ENCODE measurements at regions not wholly inside any gene's neighbourhood (a gene's known extent, or its start where the extent isn't known, plus 50 kb on each side); places are given as distances from the start of the nearest gene placed in this dataset.
A peak's percentile ranks its signal among the peaks of the same experiment; 100 is the strongest.

- H3K27ac Mint-ChIP-seq, result no peak overlapping the region
- DNase-seq (no peak), ATAC-seq (replicated peaks) (no peak)
- peaks cover 3 to 4% of the 10 kb centered on the region in 2 donors for H3K36me3 Mint-ChIP-seq
- no peaks in the 10 kb centered on the region for H3K27me3 Mint-ChIP-seq
- H3K4me1 Mint-ChIP-seq, result peaks cover 18 to 34% of the 10 kb centered on the region in 2 donors
- no peak overlapping the region for H3K4me3 Mint-ChIP-seq
- peaks cover 5 to 8% of the 10 kb centered on the region in 2 donors for H3K9me3 Mint-ChIP-seq
Measured at GRCh38 chr10:4050061-4050460, 265.1 kb upstream of the KLF6 start.

GRCh38 chr10:4049348-4049747, 264.3 kb upstream of the KLF6 start:
- Mint-ChIP-seq H3K4me3 (no peak overlapping the region), H3K27me3 (no peaks in the 10 kb centered on the region), H3K27ac (no peak overlapping the region), H3K4me1 (peaks cover 16 to 30% of the 10 kb centered on the region in 2 donors), H3K36me3 (peaks cover 3 to 4% of the 10 kb centered on the region in 2 donors), H3K9me3 (peaks cover 5 to 6% of the 10 kb centered on the region in 2 donors)
- no peak for DNase-seq
- ATAC-seq (replicated peaks), result no peak

- ATAC-seq (replicated peaks), result no peak
- Mint-ChIP-seq H3K27ac (no peak overlapping the region), H3K4me1 (peaks cover 10 to 21% of the 10 kb centered on the region in 2 donors), H3K4me3 (no peak overlapping the region), H3K9me3 (no peaks in the 10 kb centered on the region), H3K36me3 (no peaks in the 10 kb centered on the region), H3K27me3 (no peaks in the 10 kb centered on the region)
- no peak for DNase-seq
Measured at GRCh38 chr10:4048236-4048864, 263.3 kb upstream of the KLF6 start.

- Mint-ChIP-seq H3K36me3 (peaks cover 5 to 6% of the 10 kb centered on the region in 2 donors), H3K27ac (no peak overlapping the region), H3K27me3 (no peaks in the 10 kb centered on the region), H3K4me3 (no peak overlapping the region), H3K4me1 (peaks cover 8 to 17% of the 10 kb centered on the region in 2 donors), H3K9me3 (peaks cover 5 to 7% of the 10 kb centered on the region in 2 donors)
- DNase-seq (no peak), ATAC-seq (replicated peaks) (no peak)
Measured at GRCh38 chr10:4046712-4047354, 261.8 kb upstream of the KLF6 start.

- Mint-ChIP-seq H3K4me3 (no peak overlapping the region), H3K27ac (peak overlapping the region; percentile 59), H3K36me3 (peaks cover 5 to 11% of the 10 kb centered on the region in 2 donors), H3K4me1 (peaks cover 3 to 10% of the 10 kb centered on the region in 2 donors), H3K27me3 (no peaks in the 10 kb centered on the region), H3K9me3 (peaks cover 9 to 13% of the 10 kb centered on the region in 2 donors)
- DNase-seq, result no peak
- peak; percentile 84 to 92 for ATAC-seq (replicated peaks)
Measured at GRCh38 chr10:4046030-4046429, 261.0 kb upstream of the KLF6 start.

- peaks cover 3 to 10% of the 10 kb centered on the region in 2 donors for H3K4me1 Mint-ChIP-seq
- no peaks in the 10 kb centered on the region for H3K27me3 Mint-ChIP-seq
Measured at GRCh38 chr10:4043897-4044665, 259.1 kb upstream of the KLF6 start.

GRCh38 chr10:4041635-4042034, 256.6 kb upstream of the KLF6 start:
- no peaks in the 10 kb centered on the region for H3K27me3 Mint-ChIP-seq
- no peak overlapping the region for H3K27ac Mint-ChIP-seq
- H3K36me3 Mint-ChIP-seq, result peaks cover 5 to 14% of the 10 kb centered on the region in 2 donors
- H3K9me3 Mint-ChIP-seq, result peaks cover 11 to 13% of the 10 kb centered on the region in 2 donors
- DNase-seq (no peak), ATAC-seq (replicated peaks) (no peak)
- peaks cover 3 to 10% of the 10 kb centered on the region in 2 donors for H3K4me1 Mint-ChIP-seq
- no peak overlapping the region for H3K4me3 Mint-ChIP-seq

More at GRCh38 chr10:4043897-4044665, 259.1 kb upstream of the KLF6 start:
- H3K4me3 Mint-ChIP-seq, result no peak overlapping the region
- peaks cover 5 to 14% of the 10 kb centered on the region in 2 donors for H3K36me3 Mint-ChIP-seq
- ATAC-seq (replicated peaks), result no peak
- no peak for DNase-seq
- peaks cover 11 to 13% of the 10 kb centered on the region in 2 donors for H3K9me3 Mint-ChIP-seq
- no peak overlapping the region for H3K27ac Mint-ChIP-seq

- Mint-ChIP-seq H3K4me3 (no peak overlapping the region), H3K4me1 (peaks cover 26 to 30% of the 10 kb centered on the region in 2 donors), H3K27me3 (no peaks in the 10 kb centered on the region), H3K27ac (no peak overlapping the region), H3K36me3 (peaks cover 5 to 14% of the 10 kb centered on the region in 2 donors), H3K9me3 (peaks cover 11 to 13% of the 10 kb centered on the region in 2 donors)
- DNase-seq, result no peak
- no peak for ATAC-seq (replicated peaks)
Measured at GRCh38 chr10:4038000-4038399, 253.0 kb upstream of the KLF6 start.

- peaks cover 0 to 2% of the 10 kb centered on the region in 2 donors for H3K36me3 Mint-ChIP-seq
- peak overlapping the region; percentile 7 for H3K27ac Mint-ChIP-seq
- DNase-seq, result no peak
Measured at GRCh38 chr10:4035599-4035945, 250.6 kb upstream of the KLF6 start.

GRCh38 chr10:4034907-4035598, 250.0 kb upstream of the KLF6 start:
- ATAC-seq (replicated peaks) (peak; percentile 30 to 38), DNase-seq (no peak)
- no peaks in the 10 kb centered on the region for H3K9me3 Mint-ChIP-seq
- peak overlapping the region; percentile 56 to 73 for H3K4me3 Mint-ChIP-seq
- H3K36me3 Mint-ChIP-seq, result no peaks in the 10 kb centered on the region
- H3K4me1 Mint-ChIP-seq, result peaks cover 30 to 34% of the 10 kb centered on the region in 2 donors
- H3K27ac Mint-ChIP-seq, result peak overlapping the region; percentile 37
- H3K27me3 Mint-ChIP-seq, result no peaks in the 10 kb centered on the region

More at GRCh38 chr10:4035599-4035945, 250.6 kb upstream of the KLF6 start:
- H3K27me3 Mint-ChIP-seq, result no peaks in the 10 kb centered on the region
- H3K4me3 Mint-ChIP-seq, result peak overlapping the region in 1 of 2 donors; percentile 46
- H3K4me1 Mint-ChIP-seq, result peaks cover 30 to 34% of the 10 kb centered on the region in 2 donors
- ATAC-seq (replicated peaks), result no peak
- H3K9me3 Mint-ChIP-seq, result no peaks in the 10 kb centered on the region

- H3K9me3 Mint-ChIP-seq, result no peaks in the 10 kb centered on the region
- ATAC-seq (replicated peaks) (peak; percentile 87 to 88), DNase-seq (peak; percentile 9)
- peak overlapping the region; percentile 45 to 50 for H3K4me3 Mint-ChIP-seq
- no peaks in the 10 kb centered on the region for H3K27me3 Mint-ChIP-seq
- H3K27ac Mint-ChIP-seq, result peak overlapping the region; percentile 84
- H3K4me1 Mint-ChIP-seq, result peaks cover 30 to 34% of the 10 kb centered on the region in 2 donors
- no peaks in the 10 kb centered on the region for H3K36me3 Mint-ChIP-seq
Measured at GRCh38 chr10:4033341-4033896, 248.4 kb upstream of the KLF6 start.

GRCh38 chr10:4029866-4030265, 244.9 kb upstream of the KLF6 start:
- Mint-ChIP-seq H3K27ac (no peak overlapping the region), H3K27me3 (no peaks in the 10 kb centered on the region), H3K9me3 (no peaks in the 10 kb centered on the region), H3K4me3 (no peak overlapping the region), H3K4me1 (peaks cover 23 to 24% of the 10 kb centered on the region in 2 donors), H3K36me3 (no peaks in the 10 kb centered on the region)
- ATAC-seq (replicated peaks), result no peak
- no peak for DNase-seq

GRCh38 chr10:4028854-4029583, 244.0 kb upstream of the KLF6 start:
- H3K4me1 Mint-ChIP-seq, result peaks cover 15 to 16% of the 10 kb centered on the region in 2 donors

More at GRCh38 chr10:4028854-4029583, 244.0 kb upstream of the KLF6 start:
- DNase-seq, result no peak
- ATAC-seq (replicated peaks), result no peak
- Mint-ChIP-seq H3K36me3 (no peaks in the 10 kb centered on the region), H3K4me3 (no peak overlapping the region), H3K9me3 (no peaks in the 10 kb centered on the region), H3K27ac (no peak overlapping the region), H3K27me3 (no peaks in the 10 kb centered on the region)
